Mesothelial cell of epicardium (in vitro differentiated cells): ENCODE measurements at regions not wholly inside any gene's neighbourhood (a gene's known extent, or its start where the extent isn't known, plus 50 kb on each side); places are given as distances from the start of the nearest gene placed in this dataset.

Experiments
- DNase-seq, 2 experiments: peaks; one replicate each; pipeline ENCODE4 v3.0.0; 2021; ENCODE audit warnings: low spot score in 2 of 2; ENCODE audit not compliant: unreplicated experiment in 2 of 2
- H3K27ac Mint-ChIP-seq: 2 replicates; pipeline ENCODE4 v1.8.0; 2021; ENCODE audit warnings: mixed read lengths
- H3K27me3 Mint-ChIP-seq: 2 replicates; pipeline ENCODE4 v1.8.0; 2021; ENCODE audit warnings: low read depth, mixed read lengths
- H3K36me3 Mint-ChIP-seq: 2 replicates; pipeline ENCODE4 v1.8.0; 2021; ENCODE audit warnings: mixed read lengths
- H3K4me1 Mint-ChIP-seq: 2 replicates; pipeline ENCODE4 v1.8.0; 2021; ENCODE audit warnings: mixed read lengths
- H3K4me3 Mint-ChIP-seq: 2 replicates; pipeline ENCODE4 v1.8.0; 2021; ENCODE audit warnings: mild to moderate bottlenecking, moderate library complexity, mixed read lengths
- H3K9me3 Mint-ChIP-seq: 2 replicates; pipeline ENCODE4 v1.8.0; 2021; ENCODE audit warnings: mixed read lengths
- TF ChIP-seq, protein P1 (sequence below): fragments of 200-600 bp; sonication (generic); IDR thresholded peaks from one replicate; pipeline ENCODE4 v1.5.0; 2021; ENCODE audit warnings: antibody characterized with exemption; ENCODE audit not compliant: unreplicated experiment

DNA sequence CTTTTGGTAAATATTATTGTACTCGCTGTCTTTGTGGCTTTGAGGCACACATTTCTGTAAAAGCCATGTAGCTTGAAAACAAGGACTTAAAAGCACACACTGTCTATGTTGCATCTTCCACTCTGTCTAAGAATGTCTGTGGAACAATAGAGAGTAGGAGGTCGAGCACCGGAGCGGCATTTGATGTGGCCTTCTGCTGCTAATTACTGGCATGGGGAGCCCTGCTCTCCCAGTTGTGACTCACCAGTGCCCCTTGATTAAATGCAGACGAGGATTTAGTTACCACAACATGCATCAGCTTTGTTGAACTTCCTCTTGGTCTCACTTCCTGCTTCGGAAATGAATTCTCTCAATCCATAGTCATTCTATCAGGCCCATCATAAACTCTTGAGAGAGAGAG is 680.7 kb upstream of the SLC35B3 start:
- no peaks in the 10 kb centered on the region for H3K9me3 Mint-ChIP-seq
- H3K36me3 Mint-ChIP-seq: no peaks in the 10 kb centered on the region
- H3K27ac Mint-ChIP-seq: no peak overlapping the region
- H3K4me3 Mint-ChIP-seq: no peak overlapping the region
- no peaks in the 10 kb centered on the region for H3K27me3 Mint-ChIP-seq
- TF ChIP-seq, protein P1, sequence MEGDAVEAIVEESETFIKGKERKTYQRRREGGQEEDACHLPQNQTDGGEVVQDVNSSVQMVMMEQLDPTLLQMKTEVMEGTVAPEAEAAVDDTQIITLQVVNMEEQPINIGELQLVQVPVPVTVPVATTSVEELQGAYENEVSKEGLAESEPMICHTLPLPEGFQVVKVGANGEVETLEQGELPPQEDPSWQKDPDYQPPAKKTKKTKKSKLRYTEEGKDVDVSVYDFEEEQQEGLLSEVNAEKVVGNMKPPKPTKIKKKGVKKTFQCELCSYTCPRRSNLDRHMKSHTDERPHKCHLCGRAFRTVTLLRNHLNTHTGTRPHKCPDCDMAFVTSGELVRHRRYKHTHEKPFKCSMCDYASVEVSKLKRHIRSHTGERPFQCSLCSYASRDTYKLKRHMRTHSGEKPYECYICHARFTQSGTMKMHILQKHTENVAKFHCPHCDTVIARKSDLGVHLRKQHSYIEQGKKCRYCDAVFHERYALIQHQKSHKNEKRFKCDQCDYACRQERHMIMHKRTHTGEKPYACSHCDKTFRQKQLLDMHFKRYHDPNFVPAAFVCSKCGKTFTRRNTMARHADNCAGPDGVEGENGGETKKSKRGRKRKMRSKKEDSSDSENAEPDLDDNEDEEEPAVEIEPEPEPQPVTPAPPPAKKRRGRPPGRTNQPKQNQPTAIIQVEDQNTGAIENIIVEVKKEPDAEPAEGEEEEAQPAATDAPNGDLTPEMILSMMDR: no peak
- DNase-seq: no peak
- peaks cover 8% of the 10 kb centered on the region for H3K4me1 Mint-ChIP-seq

DNA sequence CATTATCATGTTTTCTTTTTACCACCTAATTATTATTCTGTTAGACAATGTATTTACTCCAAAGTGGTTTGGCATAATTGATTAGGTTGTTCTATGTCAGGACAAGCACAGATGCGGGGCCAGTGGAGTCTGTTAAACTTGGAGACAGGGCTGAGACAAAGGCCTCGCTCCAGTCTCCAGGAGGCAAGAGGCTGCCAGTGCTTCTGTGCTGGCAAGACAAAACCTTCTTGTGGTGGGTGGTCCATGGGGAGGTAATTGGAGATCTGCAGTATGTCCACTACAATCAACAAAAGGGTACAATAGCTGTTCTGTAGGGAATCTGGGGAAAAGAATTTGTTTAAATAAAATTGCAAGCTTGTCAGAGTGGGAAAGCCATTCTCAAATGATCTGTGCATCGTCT is 677.2 kb upstream of the SLC35B3 start:
- H3K9me3 Mint-ChIP-seq: no peaks in the 10 kb centered on the region
- H3K27ac Mint-ChIP-seq: no peak overlapping the region
- H3K27me3 Mint-ChIP-seq: no peaks in the 10 kb centered on the region
- TF ChIP-seq, protein P1: no peak
- H3K4me3 Mint-ChIP-seq: no peak overlapping the region
- no peak for DNase-seq
- peaks cover 8% of the 10 kb centered on the region for H3K4me1 Mint-ChIP-seq
- H3K36me3 Mint-ChIP-seq: no peaks in the 10 kb centered on the region

DNA sequence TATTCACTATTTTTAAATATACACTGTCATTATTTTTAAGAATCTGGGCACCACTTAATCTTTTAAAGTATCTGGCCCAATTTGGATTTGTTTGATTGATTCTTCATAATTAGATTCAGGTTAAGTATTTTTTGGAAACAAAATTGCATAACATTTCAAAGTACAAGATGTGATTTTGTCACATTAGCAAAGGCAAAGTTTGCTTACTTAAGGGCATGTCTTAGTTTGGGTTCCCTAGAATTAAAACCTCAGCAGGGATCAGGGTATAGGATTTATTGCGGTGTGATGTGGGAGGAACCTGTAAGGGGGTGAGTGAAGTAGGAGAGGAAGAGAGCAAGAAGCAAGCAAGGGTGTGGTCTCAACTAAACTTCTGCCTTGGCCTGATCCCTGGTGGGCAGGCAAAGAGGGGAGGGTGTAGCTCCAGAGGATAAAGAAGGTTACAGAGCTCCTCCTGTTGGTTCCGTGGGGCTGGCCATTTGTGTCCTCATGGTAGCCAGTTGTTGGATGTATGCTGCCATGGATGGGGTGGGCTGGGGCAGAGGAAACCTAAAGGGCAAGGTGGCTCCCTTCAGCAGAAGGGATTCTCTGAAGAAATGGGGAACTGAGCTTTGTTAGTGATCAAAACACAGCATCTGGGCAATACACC is 668.7 kb upstream of the SLC35B3 start:
- Mint-ChIP-seq H3K4me3 (no peak overlapping the region), H3K9me3 (peaks cover 4% of the 10 kb centered on the region), H3K36me3 (no peaks in the 10 kb centered on the region), H3K27me3 (no peaks in the 10 kb centered on the region), H3K4me1 (no peaks in the 10 kb centered on the region), H3K27ac (no peak overlapping the region)
- DNase-seq: no peak
- TF ChIP-seq, protein P1: no peak

DNA sequence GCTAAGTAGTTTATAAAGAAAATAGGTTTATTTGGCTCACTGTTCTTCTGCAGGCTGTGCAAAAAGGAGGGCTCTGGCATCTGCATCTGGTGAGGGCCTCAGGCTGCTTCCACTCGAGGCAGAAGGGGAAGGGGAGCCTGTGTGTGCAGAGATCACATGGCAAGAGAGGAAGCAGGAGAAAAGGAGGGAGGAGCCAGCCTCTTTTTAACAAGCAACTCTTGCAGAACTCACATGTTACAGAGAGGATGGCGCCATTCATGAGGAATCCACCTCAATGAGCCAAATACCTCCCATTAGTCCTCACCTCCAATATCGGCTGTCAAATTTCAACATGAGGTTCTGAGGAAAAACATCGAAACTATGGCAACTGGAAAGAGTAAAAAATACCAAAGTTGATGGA is 666.6 kb upstream of the SLC35B3 start:
- no peak overlapping the region for H3K27ac Mint-ChIP-seq
- TF ChIP-seq, protein P1: no peak
- H3K36me3 Mint-ChIP-seq: no peaks in the 10 kb centered on the region
- peaks cover 4% of the 10 kb centered on the region for H3K9me3 Mint-ChIP-seq
- no peaks in the 10 kb centered on the region for H3K4me1 Mint-ChIP-seq
- DNase-seq: no peak
- no peak overlapping the region for H3K4me3 Mint-ChIP-seq
- H3K27me3 Mint-ChIP-seq: no peaks in the 10 kb centered on the region

DNA sequence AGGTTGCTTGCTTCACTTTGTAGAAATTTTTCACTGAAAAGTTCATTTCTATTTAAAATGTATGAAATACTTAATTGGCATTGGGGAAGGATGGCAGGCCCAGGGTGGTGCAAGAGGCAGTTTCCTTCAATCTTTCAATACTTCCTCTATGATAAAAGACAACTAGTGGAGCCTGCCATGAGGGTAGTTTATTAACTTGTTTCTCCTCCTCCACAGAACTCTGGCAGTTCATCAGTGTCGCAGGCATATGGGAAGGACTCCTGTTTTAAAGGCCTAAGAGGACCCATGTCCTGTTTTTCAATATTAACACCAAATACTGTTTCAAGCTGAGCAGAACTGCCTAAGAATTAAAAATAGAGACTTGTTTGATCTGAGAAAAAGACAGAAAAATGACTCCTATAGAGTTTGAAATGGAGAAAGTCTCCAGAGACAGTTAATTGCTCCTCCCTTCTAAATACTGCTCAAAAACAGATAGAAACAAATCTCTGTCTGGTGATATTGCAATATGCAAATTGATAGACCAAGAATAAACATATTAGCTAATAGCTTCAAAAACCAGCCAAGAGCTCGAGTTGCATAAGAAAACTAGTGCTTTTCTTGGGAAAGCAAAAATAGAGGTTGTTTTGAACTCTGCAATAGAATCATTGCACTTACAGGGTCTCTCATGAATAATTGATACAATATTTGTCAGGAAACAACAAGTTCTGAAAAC is 665.7 kb upstream of the SLC35B3 start:
- H3K27me3 Mint-ChIP-seq: no peaks in the 10 kb centered on the region
- no peak for DNase-seq
- TF ChIP-seq, protein P1: no peak
- H3K27ac Mint-ChIP-seq: no peak overlapping the region
- H3K4me1 Mint-ChIP-seq: no peaks in the 10 kb centered on the region
- peaks cover 4% of the 10 kb centered on the region for H3K9me3 Mint-ChIP-seq
- no peak overlapping the region for H3K4me3 Mint-ChIP-seq
- no peaks in the 10 kb centered on the region for H3K36me3 Mint-ChIP-seq
